IMR-90 (cell line): ENCODE measurements at regions not wholly inside any gene's neighbourhood (a gene's known extent, or its start where the extent isn't known, plus 50 kb on each side); places are given as distances from the start of the nearest gene placed in this dataset.
"Not testable (repeated sequence)": the region's sequence is repeated elsewhere in the genome, so short reads cannot be mapped to it uniquely, and the experiment has no call there.

ENCODE experiments used
- ATAC-seq: fragments of 200-7000 bp; cut with Tn5 transposase; 2 replicates; pipeline ENCODE4 v1.9.1; 2020; ENCODE audit warnings: low read depth, mild to moderate bottlenecking, moderate library complexity
- BruUV-seq: library from RNA; stranded (reverse); fragments of 400-500 nt; replicated peaks from 2 replicates; lab custom pipeline; 2021; lab: Mats Ljungman, UMichigan
- CTCF ChIA-PET: fragments of 300-600 bp; formaldehyde crosslinking; extraction: SDS; loops from one replicate; lab custom pipeline; 2021; ENCODE audit warnings: antibody characterized with exemption; lab: Yijun Ruan, JAX
- POLR2A ChIA-PET: fragments of 300-600 bp; sonication (Branson Sonifier 250); formaldehyde crosslinking; loops from one replicate; lab custom pipeline; 2022; ENCODE audit warnings: antibody characterized with exemption; ENCODE audit not compliant: unreplicated experiment; lab: Charles Lee
- DNase-seq: peaks from one replicate; pipeline ENCODE4 v3.0.0; 2013
- H2AFZ ChIP-seq: replicated peaks from 2 replicates; pipeline ENCODE3; 2013; ENCODE audit warnings: low read length, mild to moderate bottlenecking; ENCODE audit not compliant: poor library complexity
- H2AK5ac ChIP-seq: 2 replicates; pipeline ENCODE4 v1.6.1; 2013; ENCODE audit warnings: low read depth, low read length, inconsistent platforms
- H2AK9ac ChIP-seq: replicated peaks from 2 replicates; pipeline ENCODE3; 2013; ENCODE audit warnings: mild to moderate bottlenecking, low read depth, low read length, moderate library complexity; ENCODE audit not compliant: poor library complexity
- H2BK120ac ChIP-seq: 2 replicates; pipeline ENCODE4 v1.6.1; 2013; ENCODE audit warnings: low read depth, low read length, inconsistent platforms
- H2BK15ac ChIP-seq: 3 replicates; pipeline ENCODE4 v1.6.1; 2013; ENCODE audit warnings: low read depth, low read length, inconsistent platforms
- H2BK20ac ChIP-seq: 2 replicates; pipeline ENCODE4 v1.6.1; 2013; ENCODE audit warnings: low read depth, mild to moderate bottlenecking, inconsistent platforms, low read length, moderate library complexity
- H2BK5ac ChIP-seq: 2 replicates; pipeline ENCODE4 v1.6.1; 2013; ENCODE audit warnings: mild to moderate bottlenecking, low read depth, low read length, inconsistent platforms; ENCODE audit not compliant: poor library complexity, severe bottlenecking
- H3K14ac ChIP-seq: replicated peaks from 2 replicates; pipeline ENCODE4 v1.6.1; 2013; ENCODE audit warnings: low read depth, low read length, inconsistent platforms
- H3K18ac ChIP-seq: 2 replicates; pipeline ENCODE4 v1.6.1; 2013; ENCODE audit warnings: low read depth, low read length, control low read depth
- H3K23ac ChIP-seq: 2 replicates; pipeline ENCODE4 v1.6.1; 2013; ENCODE audit warnings: low read depth, low read length, inconsistent platforms
- H3K27ac ChIP-seq: 2 replicates; pipeline ENCODE4 v1.5.1; 2013; ENCODE audit warnings: mild to moderate bottlenecking, control low read depth, low read length; ENCODE audit not compliant: insufficient read depth
- H3K27me3 ChIP-seq: 2 replicates; pipeline ENCODE4 v1.6.1; 2013; ENCODE audit warnings: low read length; ENCODE audit not compliant: control insufficient read depth, insufficient read depth
- H3K36me3 ChIP-seq: 2 replicates; pipeline ENCODE4 v1.6.1; 2013; ENCODE audit warnings: low read length, mixed read lengths; ENCODE audit not compliant: control insufficient read depth, insufficient read depth
- H3K4ac ChIP-seq: 2 replicates; pipeline ENCODE4 v1.6.1; 2013; ENCODE audit warnings: low read depth, low read length, inconsistent platforms
- H3K4me1 ChIP-seq: 2 replicates; pipeline ENCODE4 v1.6.1; 2013; ENCODE audit warnings: low read length, mixed read lengths; ENCODE audit not compliant: control insufficient read depth, insufficient read depth
- H3K4me2 ChIP-seq: 2 replicates; pipeline ENCODE4 v1.6.1; 2013; ENCODE audit warnings: low read depth, mild to moderate bottlenecking, control low read depth, low read length, moderate library complexity
- H3K4me3 ChIP-seq: 2 replicates; pipeline ENCODE4 v1.5.1; 2013; ENCODE audit warnings: low read depth, mild to moderate bottlenecking, control low read depth, low read length, moderate library complexity; ENCODE audit not compliant: insufficient read depth
- H3K56ac ChIP-seq: 2 replicates; pipeline ENCODE4 v1.6.1; 2013; ENCODE audit warnings: low read length, inconsistent platforms; ENCODE audit not compliant: insufficient read depth; ENCODE audit errors: extremely low read depth
- H3K79me1 ChIP-seq, 2 experiments: 2 replicates each; pipeline ENCODE4 v1.6.1; 2013; ENCODE audit warnings: low read length in 2 of 2, inconsistent platforms in 1 of 2, low read depth in 1 of 2
- H3K9ac ChIP-seq: 2 replicates; pipeline ENCODE4 v1.6.1; 2013; ENCODE audit warnings: low read depth, low read length, control low read depth
- H3K9me1 ChIP-seq: 2 replicates; pipeline ENCODE4 v1.6.1; 2013; ENCODE audit warnings: low read length, inconsistent platforms; ENCODE audit not compliant: insufficient read depth
- H3K9me3 ChIP-seq: 2 replicates; pipeline ENCODE4 v1.6.1; 2013; ENCODE audit warnings: low read length; ENCODE audit not compliant: control insufficient read depth, insufficient read depth
- H4K20me1 ChIP-seq: 2 replicates; pipeline ENCODE4 v1.6.1; 2013; ENCODE audit warnings: low read length, inconsistent platforms; ENCODE audit not compliant: insufficient read depth
- H4K5ac ChIP-seq: 2 replicates; pipeline ENCODE4 v1.6.1; 2013; ENCODE audit warnings: mild to moderate bottlenecking, low read depth, low read length, control low read depth
- H4K8ac ChIP-seq, 2 experiments: 2 replicates each; pipeline ENCODE4 v1.6.1; 2013; ENCODE audit warnings: low read depth in 2 of 2, low read length in 2 of 2, control low read depth in 1 of 2, inconsistent platforms in 1 of 2
- H4K91ac ChIP-seq: 2 replicates; pipeline ENCODE4 v1.6.1; 2013; ENCODE audit warnings: low read depth, low read length, inconsistent platforms; ENCODE audit not compliant: insufficient read depth
- WGBS, 2 experiments: methylation state at CpG; one replicate each; pipeline versions ENCODE4 v1.1.5 to v1.1.7; 2013; ENCODE audit warnings: missing lambda C conversion rate in 2 of 2; ENCODE audit not compliant: insufficient read length in 1 of 2; ENCODE audit errors: extremely low coverage in 2 of 2; 5-methylcytosine and 5-hydroxymethylcytosine counted together
- dilution Hi-C: fragments of 300-500 bp; cut with HindIII; formaldehyde crosslinking; loops from one replicate; pipeline ENCODE4 v1.14.3; 2018; ENCODE audit warnings: low sequenced_read_pairs; ENCODE audit not compliant: unreplicated experiment
- in situ Hi-C: fragments of 300-500 bp; cut with MboI; formaldehyde crosslinking; loops from 3 replicates; pipeline ENCODE4 v1.14.3; 2019; ENCODE audit warnings: low sequenced_read_pairs, inconsistent platforms, mixed read lengths
- intact Hi-C: fragments of 100-400 bp; cut with micrococcal nuclease; formaldehyde crosslinking; loops from 2 replicates; pipeline ENCODE4 v1.10.0; 2022

GRCh38 chr20:30316063-30316462 lies 941.4 kb upstream of the DEFB115 start:
- H4K8ac ChIP-seq, POLR2A ChIA-PET: not testable (repeated sequence)

GRCh38 chr20:30316532-30317299 lies 940.7 kb upstream of the DEFB115 start:
- H4K20me1 ChIP-seq, ATAC-seq, H3K23ac ChIP-seq, POLR2A ChIA-PET, H3K9me3 ChIP-seq, H3K27me3 ChIP-seq, H3K36me3 ChIP-seq, DNase-seq, H3K56ac ChIP-seq, H3K4me3 ChIP-seq, H2AK9ac ChIP-seq, H2AFZ ChIP-seq, H2BK20ac ChIP-seq, H3K18ac ChIP-seq, BruUV-seq, H3K9me1 ChIP-seq, H2BK120ac ChIP-seq, H4K5ac ChIP-seq, in situ Hi-C loops, H4K91ac ChIP-seq, H3K9ac ChIP-seq, H3K79me1 ChIP-seq, dilution Hi-C loops, H3K4me2 ChIP-seq, H4K8ac ChIP-seq, H2BK15ac ChIP-seq, H2BK5ac ChIP-seq, H3K4ac ChIP-seq, CTCF ChIA-PET, intact Hi-C loops, H3K27ac ChIP-seq, H2AK5ac ChIP-seq, H3K4me1 ChIP-seq, H3K14ac ChIP-seq: not testable (repeated sequence)
- WGBS, 2 experiments: 7% methylated on average over 5 of the region's 47 CpGs; no CpG with 5 or more reads in 1 of the 2 experiments

More at GRCh38 chr20:30316063-30316462, 941.4 kb upstream of the DEFB115 start:
- H4K20me1 ChIP-seq, dilution Hi-C loops, H3K9me3 ChIP-seq, H3K4me2 ChIP-seq, H2AK9ac ChIP-seq, H3K79me1 ChIP-seq, DNase-seq, H3K27ac ChIP-seq, H3K36me3 ChIP-seq, H4K91ac ChIP-seq, H3K4ac ChIP-seq, H2BK20ac ChIP-seq, H3K9ac ChIP-seq, H2BK15ac ChIP-seq, H3K56ac ChIP-seq, BruUV-seq, H3K9me1 ChIP-seq, H2AFZ ChIP-seq, ATAC-seq, CTCF ChIA-PET, in situ Hi-C loops, H2BK120ac ChIP-seq, H3K4me3 ChIP-seq, intact Hi-C loops, H3K23ac ChIP-seq, H3K18ac ChIP-seq, H4K5ac ChIP-seq, H2AK5ac ChIP-seq, H3K14ac ChIP-seq, H3K27me3 ChIP-seq, H2BK5ac ChIP-seq, H3K4me1 ChIP-seq: not testable (repeated sequence)
- WGBS, 2 experiments: 2% methylated on average over 10 of the region's 23 CpGs; no CpG with 5 or more reads in 1 of the 2 experiments
